B cell (primary cell): ENCODE measurements at regions not wholly inside any gene's neighbourhood (a gene's known extent, or its start where the extent isn't known, plus 50 kb on each side); places are given as distances from the start of the nearest gene placed in this dataset.

ENCODE experiments used
- ATAC-seq: fragments of 200-7000 bp; cut with Tn5 transposase; one replicate; pipeline ENCODE4 v1.10.0; 2021; ENCODE audit warnings: low read depth, mild to moderate bottlenecking, moderate number of reproducible peaks, moderate library complexity
- CTCF ChIA-PET: fragments of 350-600 bp; sonication (Branson Sonifier 250); formaldehyde crosslinking; loops from one replicate; lab custom pipeline; 2021; ENCODE audit warnings: antibody characterized with exemption, inconsistent platforms; lab: Charles Lee
- POLR2A ChIA-PET: fragments of 350-600 bp; sonication (Branson Sonifier 250); formaldehyde crosslinking; loops from one replicate; lab custom pipeline; 2021; ENCODE audit warnings: antibody characterized with exemption; lab: Charles Lee
- DNase-seq: peaks from one replicate; pipeline ENCODE4 v3.0.0; 2013
- H2AFZ ChIP-seq: 2 replicates; pipeline ENCODE4 v1.6.1; 2012; ENCODE audit warnings: mild to moderate bottlenecking, low read depth, low read length; ENCODE audit not compliant: insufficient read depth, poor library complexity, severe bottlenecking
- H3K27ac ChIP-seq, 2 donors: 1 replicate in 1 of 2; 2 replicates in 1 of 2; pipeline ENCODE4 v1.5.1; 2012 to 2013; ENCODE audit warnings: low read length in 2 of 2, mild to moderate bottlenecking in 2 of 2, moderate library complexity in 1 of 2
- H3K27me3 ChIP-seq, 4 experiments: fragments of 200-600 bp in 1 of 4; sonication (generic) in 1 of 4; replicated peaks in 1 of 4; 1 replicate in 2 of 4; 2 replicates in 2 of 4; pipeline versions ENCODE4 v1.6.1 to v1.7.0; 2013 to 2016; ENCODE audit warnings: low read length in 3 of 4, mild to moderate bottlenecking in 2 of 4, mixed read lengths in 1 of 4, moderate library complexity in 1 of 4; ENCODE audit not compliant: insufficient read depth in 4 of 4, control insufficient read depth in 3 of 4; ENCODE audit errors: control extremely low read depth in 1 of 4
- H3K36me3 ChIP-seq, 2 experiments: replicated peaks in 1 of 2; 1 replicate in 1 of 2; 2 replicates in 1 of 2; pipeline versions ENCODE4 v1.6.1 to v1.7.1; 2013; ENCODE audit warnings: low read length in 1 of 2; ENCODE audit not compliant: insufficient read depth in 2 of 2, control insufficient read depth in 1 of 2; ENCODE audit errors: control extremely low read depth in 1 of 2, extremely low read depth in 1 of 2
- H3K4me1 ChIP-seq, 2 donors: fragments of 200-600 bp in 1 of 2; sonication (generic) in 1 of 2; 1 replicate in 1 of 2; 2 replicates in 1 of 2; pipeline versions ENCODE4 v1.5.1 to v1.6.1; 2013 to 2017; ENCODE audit warnings: low read length in 2 of 2; ENCODE audit not compliant: control insufficient read depth in 2 of 2, insufficient read depth in 2 of 2
- H3K4me2 ChIP-seq: replicated peaks from 2 replicates; pipeline ENCODE3; 2012; ENCODE audit warnings: mild to moderate bottlenecking, low read depth, low read length; ENCODE audit not compliant: poor library complexity, severe bottlenecking
- H3K4me3 ChIP-seq, 5 experiments: fragments of 200-600 bp in 1 of 5; sonication (generic) in 1 of 5; 1 replicate in 3 of 5; 2 replicates in 2 of 5; pipeline versions ENCODE4 v1.5.1 to v1.7.0; 2011 to 2016; ENCODE audit warnings: low read length in 4 of 5, mild to moderate bottlenecking in 4 of 5, low read depth in 2 of 5, control low read depth in 1 of 5, moderate library complexity in 1 of 5; ENCODE audit not compliant: insufficient read depth in 1 of 5; ENCODE audit errors: control extremely low read depth in 1 of 5, extremely low read depth in 1 of 5
- H3K79me2 ChIP-seq: fragments of 200-600 bp; sonication (generic); one replicate; pipeline ENCODE4 v1.6.0; 2016; ENCODE audit warnings: low read length; ENCODE audit not compliant: control insufficient read depth, insufficient read depth
- H3K9ac ChIP-seq: fragments of 200-600 bp; sonication (generic); 2 replicates; pipeline ENCODE4 v1.6.1; 2017; ENCODE audit warnings: mild to moderate bottlenecking, low read length, moderate library complexity
- H3K9me3 ChIP-seq, 3 donors: one replicate each; pipeline versions ENCODE4 v1.6.1 to v1.7.1; 2013; ENCODE audit warnings: low read length in 2 of 3; ENCODE audit not compliant: control insufficient read depth in 2 of 3, insufficient read depth in 1 of 3; ENCODE audit errors: control extremely low read depth in 1 of 3
- H4K20me1 ChIP-seq: 2 replicates; pipeline ENCODE4 v1.6.0; 2012; ENCODE audit warnings: mild to moderate bottlenecking, low read length; ENCODE audit not compliant: insufficient read depth, control insufficient read depth, poor library complexity, severe bottlenecking
- H3K27ac Mint-ChIP-seq: one replicate; pipeline ENCODE4 v1.8.0; 2021; ENCODE audit warnings: mixed read lengths
- H3K27me3 Mint-ChIP-seq: one replicate; pipeline ENCODE4 v1.8.0; 2021; ENCODE audit warnings: mixed read lengths
- H3K4me1 Mint-ChIP-seq: one replicate; pipeline ENCODE4 v1.8.0; 2021; ENCODE audit warnings: mixed read lengths
- H3K4me3 Mint-ChIP-seq: one replicate; pipeline ENCODE4 v1.8.0; 2021; ENCODE audit warnings: mixed read lengths
- H3K9me3 Mint-ChIP-seq: one replicate; pipeline ENCODE4 v1.8.0; 2022; ENCODE audit warnings: mixed read lengths; ENCODE audit not compliant: insufficient read depth
- EZH2 ChIP-seq: IDR thresholded peaks from 2 replicates; pipeline ENCODE4 v1.6.1; 2012; ENCODE audit warnings: borderline replicate concordance, low read depth, mild to moderate bottlenecking, moderate library complexity, low read length; ENCODE audit not compliant: insufficient read depth, poor library complexity, severe bottlenecking
- WGBS: methylation state at CpG from one replicate; pipeline ENCODE4 v1.1.5; 2013; ENCODE audit warnings: missing lambda C conversion rate; ENCODE audit not compliant: insufficient coverage; 5-methylcytosine and 5-hydroxymethylcytosine counted together
- intact Hi-C: fragments of 100-400 bp; cut with micrococcal nuclease; formaldehyde crosslinking; loops from one replicate; pipeline ENCODE4 v1.10.0; 2022
- TF ChIP-seq, protein P1 (sequence below): fragments of 200-600 bp; IDR thresholded peaks from one replicate; pipeline ENCODE4 v1.8.0; 2022; ENCODE audit warnings: antibody characterized with exemption, mild to moderate bottlenecking

GRCh38 chr9:78541868-78542443, 245.0 kb downstream of the PSAT1 start:
- Mint-ChIP-seq H3K27ac (no peak overlapping the region), H3K27me3 (no peaks in the 10 kb centered on the region), H3K9me3 (no peaks in the 10 kb centered on the region), H3K4me3 (no peak overlapping the region), H3K4me1 (no peaks in the 10 kb centered on the region)
- TF ChIP-seq, protein P1, sequence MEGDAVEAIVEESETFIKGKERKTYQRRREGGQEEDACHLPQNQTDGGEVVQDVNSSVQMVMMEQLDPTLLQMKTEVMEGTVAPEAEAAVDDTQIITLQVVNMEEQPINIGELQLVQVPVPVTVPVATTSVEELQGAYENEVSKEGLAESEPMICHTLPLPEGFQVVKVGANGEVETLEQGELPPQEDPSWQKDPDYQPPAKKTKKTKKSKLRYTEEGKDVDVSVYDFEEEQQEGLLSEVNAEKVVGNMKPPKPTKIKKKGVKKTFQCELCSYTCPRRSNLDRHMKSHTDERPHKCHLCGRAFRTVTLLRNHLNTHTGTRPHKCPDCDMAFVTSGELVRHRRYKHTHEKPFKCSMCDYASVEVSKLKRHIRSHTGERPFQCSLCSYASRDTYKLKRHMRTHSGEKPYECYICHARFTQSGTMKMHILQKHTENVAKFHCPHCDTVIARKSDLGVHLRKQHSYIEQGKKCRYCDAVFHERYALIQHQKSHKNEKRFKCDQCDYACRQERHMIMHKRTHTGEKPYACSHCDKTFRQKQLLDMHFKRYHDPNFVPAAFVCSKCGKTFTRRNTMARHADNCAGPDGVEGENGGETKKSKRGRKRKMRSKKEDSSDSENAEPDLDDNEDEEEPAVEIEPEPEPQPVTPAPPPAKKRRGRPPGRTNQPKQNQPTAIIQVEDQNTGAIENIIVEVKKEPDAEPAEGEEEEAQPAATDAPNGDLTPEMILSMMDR, result no peak
- TF ChIP-seq EZH2, result no peak
- Histone ChIP-seq H3K4me1 (no peaks in the 10 kb centered on the region), H3K4me3 (no peak overlapping the region), H3K27me3 (no peaks in the 10 kb centered on the region), H3K9ac (no peak overlapping the region), H4K20me1 (no peaks in the 10 kb centered on the region), H3K27ac (no peak overlapping the region), H3K9me3 (no peaks in the 10 kb centered on the region), H3K4me2 (no peak overlapping the region), H2AFZ (no peak overlapping the region), H3K79me2 (no peaks in the 10 kb centered on the region), H3K36me3 (no peaks in the 10 kb centered on the region)
- ATAC-seq, result no peak
- POLR2A ChIA-PET, result no interaction called here
- DNase-seq, result no peak
- no CpG with 5 or more reads among the region's 9 CpGs for WGBS
- CTCF ChIA-PET, result no interaction called here
- intact Hi-C loops, result no loop called here

- TF ChIP-seq, protein P1, result no peak
- no peak for TF ChIP-seq EZH2
- H3K27me3 ChIP-seq, result no peaks in the 10 kb centered on the region
- H3K27ac Mint-ChIP-seq, result no peak overlapping the region
- H3K4me2 ChIP-seq, result no peak overlapping the region
- H4K20me1 ChIP-seq, result no peaks in the 10 kb centered on the region
- intact Hi-C loops, result no loop called here
- H3K9me3 ChIP-seq, result no peaks in the 10 kb centered on the region
- H3K9me3 Mint-ChIP-seq, result no peaks in the 10 kb centered on the region
- no peak overlapping the region for H3K4me3 Mint-ChIP-seq
- H3K79me2 ChIP-seq, result no peaks in the 10 kb centered on the region
- H3K4me3 ChIP-seq, result no peak overlapping the region
- no peak overlapping the region for H2AFZ ChIP-seq
- H3K9ac ChIP-seq, result no peak overlapping the region
- no peak overlapping the region for H3K27ac ChIP-seq
- WGBS, result 93% methylated on average over 9 of the region's 14 CpGs
- DNase-seq (no peak), ATAC-seq (no peak)
- ChIA-PET CTCF (no interaction called here), POLR2A (no interaction called here)
- no peaks in the 10 kb centered on the region for H3K36me3 ChIP-seq
- no peaks in the 10 kb centered on the region for H3K4me1 Mint-ChIP-seq
- H3K27me3 Mint-ChIP-seq, result no peaks in the 10 kb centered on the region
- H3K4me1 ChIP-seq, result no peaks in the 10 kb centered on the region
These were observed 245.7 kb downstream of the PSAT1 start for GRCh38 chr9:78542491-78543181.
